ENCODE measurements at regions not wholly inside any gene's neighbourhood (a gene's known extent, or its start where the extent isn't known, plus 50 kb on each side); places are given as distances from the start of the nearest gene placed in this dataset.
A peak's percentile ranks its signal among the peaks of the same experiment; 100 is the strongest.
"Not testable (repeated sequence)": the region's sequence is repeated elsewhere in the genome, so short reads cannot be mapped to it uniquely, and the experiment has no call there.

DNA sequence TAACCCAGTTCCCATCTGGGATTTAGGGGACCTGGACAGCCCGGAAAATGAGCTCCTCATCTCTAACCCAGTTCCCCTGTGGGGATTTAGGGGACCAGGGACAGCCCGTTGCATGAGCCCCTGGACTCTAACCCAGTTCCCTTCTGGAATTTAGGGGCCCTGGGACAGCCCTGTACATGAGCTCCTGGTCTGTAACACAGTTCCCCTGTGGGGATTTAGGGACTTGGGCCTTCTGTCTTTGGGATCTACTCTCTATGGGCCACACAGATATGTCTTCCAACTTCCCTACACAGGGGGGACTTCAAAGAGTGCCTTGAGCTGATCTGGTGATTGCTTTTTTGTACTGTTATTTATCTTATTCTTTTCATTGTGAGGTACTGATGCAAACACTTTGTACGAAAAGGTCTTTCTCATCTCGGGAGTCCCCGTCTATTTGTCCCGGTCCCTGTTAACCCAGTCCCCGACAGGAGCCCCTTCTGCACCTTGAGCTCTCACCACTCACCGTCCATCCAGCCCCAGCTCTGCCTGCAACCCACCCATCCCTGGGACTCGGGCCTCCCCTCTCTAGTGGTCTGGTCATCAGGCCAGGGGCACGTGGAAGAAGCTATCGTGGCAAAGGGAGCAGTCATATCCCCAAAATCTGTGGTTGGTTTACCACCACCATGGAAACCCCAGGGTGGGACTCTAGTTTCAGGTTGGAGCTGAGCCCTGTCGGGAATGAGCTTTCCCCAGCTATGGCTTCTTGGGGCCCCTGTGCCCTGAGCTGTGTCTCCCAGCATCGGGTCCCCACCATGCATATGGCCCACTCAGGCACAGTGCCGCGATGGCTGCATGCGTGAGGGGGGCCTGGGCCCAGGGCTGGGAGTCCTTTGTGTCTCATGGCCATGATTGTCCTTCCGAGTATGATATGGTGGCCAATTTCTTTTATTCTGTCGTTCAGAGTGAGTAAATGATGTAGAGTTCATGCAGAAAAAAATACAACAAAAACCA is 270.4 kb upstream of the PLCXD1 start:
- H3F3A ChIP-seq (ENCODE audit: insufficient read depth, low read depth); POLR2A ChIA-PET (ENCODE audit: unreplicated experiment); H3K4me2 ChIP-seq; H3K4me1 ChIP-seq (replicated peaks; ENCODE audit: insufficient read depth); intact Hi-C loops (cut with micrococcal nuclease; ENCODE audit: unreplicated experiment); H2AFZ ChIP-seq; H3K27me3 ChIP-seq (ENCODE audit: insufficient read depth, low read depth); H4K20me1 ChIP-seq (ENCODE audit: insufficient read depth); BruUV-seq (replicated peaks); H3K4me3 ChIP-seq; H3K27ac ChIP-seq; H3K9me3 ChIP-seq (ENCODE audit: insufficient read depth, low read depth); CTCF ChIA-PET; H3K9me2 ChIP-seq (ENCODE audit: insufficient read depth); H3K36me3 ChIP-seq (ENCODE audit: low read depth); H3K79me2 ChIP-seq (ENCODE audit: low read depth): not testable (repeated sequence)
- peak in 1 of 2 experiments; percentile 10 for DNase-seq

GRCh38 chrX:13821-14443 is 267.2 kb upstream of the PLCXD1 start:
- H3K9me3 ChIP-seq (ENCODE audit: insufficient read depth, low read depth); H4K20me1 ChIP-seq (ENCODE audit: insufficient read depth); H3K9me2 ChIP-seq (ENCODE audit: insufficient read depth); H3K4me2 ChIP-seq; H3K27ac ChIP-seq; H3K27me3 ChIP-seq (ENCODE audit: insufficient read depth, low read depth); H3F3A ChIP-seq (ENCODE audit: insufficient read depth, low read depth); intact Hi-C loops (cut with micrococcal nuclease; ENCODE audit: unreplicated experiment); BruUV-seq (replicated peaks); CTCF ChIA-PET; H3K79me2 ChIP-seq (ENCODE audit: low read depth); H3K4me1 ChIP-seq (replicated peaks; ENCODE audit: insufficient read depth); H3K36me3 ChIP-seq (ENCODE audit: low read depth); H2AFZ ChIP-seq; H3K4me3 ChIP-seq; POLR2A ChIA-PET (ENCODE audit: unreplicated experiment): not testable (repeated sequence)
- peak in 1 of 2 experiments; percentile 2 for DNase-seq

- H2AFZ ChIP-seq; CTCF ChIA-PET; POLR2A ChIA-PET (ENCODE audit: unreplicated experiment); H3K4me1 ChIP-seq (replicated peaks; ENCODE audit: insufficient read depth); H3F3A ChIP-seq (ENCODE audit: insufficient read depth, low read depth); H3K79me2 ChIP-seq (ENCODE audit: low read depth); BruUV-seq (replicated peaks); H3K4me2 ChIP-seq; H4K20me1 ChIP-seq (ENCODE audit: insufficient read depth); H3K27ac ChIP-seq; H3K36me3 ChIP-seq (ENCODE audit: low read depth); DNase-seq; H3K9me2 ChIP-seq (ENCODE audit: insufficient read depth); H3K27me3 ChIP-seq (ENCODE audit: insufficient read depth, low read depth); H3K9me3 ChIP-seq (ENCODE audit: insufficient read depth, low read depth); intact Hi-C loops (cut with micrococcal nuclease; ENCODE audit: unreplicated experiment); H3K4me3 ChIP-seq: not testable (repeated sequence)
These were observed 266.7 kb upstream of the PLCXD1 start for GRCh38 chrX:14452-14851.

GRCh38 chrX:18768-19454 is 262.3 kb upstream of the PLCXD1 start:
- H3K4me1 ChIP-seq (replicated peaks; ENCODE audit: insufficient read depth); H3K9me2 ChIP-seq (ENCODE audit: insufficient read depth); H3K27me3 ChIP-seq (ENCODE audit: insufficient read depth, low read depth); H3K4me3 ChIP-seq; H4K20me1 ChIP-seq (ENCODE audit: insufficient read depth); H3K36me3 ChIP-seq (ENCODE audit: low read depth); POLR2A ChIA-PET (ENCODE audit: unreplicated experiment); CTCF ChIA-PET; H3F3A ChIP-seq (ENCODE audit: insufficient read depth, low read depth); H3K79me2 ChIP-seq (ENCODE audit: low read depth); intact Hi-C loops (cut with micrococcal nuclease; ENCODE audit: unreplicated experiment); H3K27ac ChIP-seq; H3K4me2 ChIP-seq; H2AFZ ChIP-seq; H3K9me3 ChIP-seq (ENCODE audit: insufficient read depth, low read depth); BruUV-seq (replicated peaks): not testable (repeated sequence)
- peak in 1 of 2 experiments; percentile 75 for DNase-seq

DNA sequence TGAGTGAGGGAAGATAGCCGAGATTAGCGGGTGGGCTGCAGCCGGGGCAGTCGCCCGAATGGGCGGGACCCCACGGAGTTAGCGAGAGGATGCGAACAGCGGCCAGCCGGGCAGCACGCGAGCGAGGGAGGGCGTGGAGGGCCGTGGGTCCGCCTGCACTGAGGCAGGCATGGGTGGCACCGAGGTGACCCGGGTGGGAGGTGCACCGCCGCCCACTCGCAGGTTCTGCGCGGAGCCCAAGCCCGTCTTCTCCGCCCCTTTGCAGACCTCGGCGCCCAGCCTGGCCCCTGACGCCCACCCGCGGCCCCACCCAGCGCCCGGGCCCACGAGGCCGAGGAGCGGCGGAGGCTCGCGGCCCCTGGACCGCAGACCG is 261.7 kb upstream of the PLCXD1 start:
- POLR2A ChIA-PET (ENCODE audit: unreplicated experiment); CTCF ChIA-PET; BruUV-seq (replicated peaks); H3K4me2 ChIP-seq; H3K27ac ChIP-seq; H4K20me1 ChIP-seq (ENCODE audit: insufficient read depth); H3K79me2 ChIP-seq (ENCODE audit: low read depth); H3F3A ChIP-seq (ENCODE audit: insufficient read depth, low read depth); H3K36me3 ChIP-seq (ENCODE audit: low read depth); H3K27me3 ChIP-seq (ENCODE audit: insufficient read depth, low read depth); intact Hi-C loops (cut with micrococcal nuclease; ENCODE audit: unreplicated experiment); H3K4me1 ChIP-seq (replicated peaks; ENCODE audit: insufficient read depth); DNase-seq; H2AFZ ChIP-seq; H3K9me3 ChIP-seq (ENCODE audit: insufficient read depth, low read depth); H3K9me2 ChIP-seq (ENCODE audit: insufficient read depth): not testable (repeated sequence)
- H3K4me3 ChIP-seq = peak overlapping the region; percentile 36; the same call in 1 of the 2 replicates
